GM06990 (cell line): ENCODE measurements at regions not wholly inside any gene's neighbourhood (a gene's known extent, or its start where the extent isn't known, plus 50 kb on each side); places are given as distances from the start of the nearest gene placed in this dataset.

Experiments
- DNase-seq: peaks from one replicate; pipeline ENCODE4 v3.0.0-alpha.2; 2011; ENCODE audit not compliant: insufficient read length; ENCODE audit errors: extremely low read depth
- H3K27me3 ChIP-seq: replicated peaks from 2 replicates; pipeline ENCODE4 v1.6.0; 2011; ENCODE audit warnings: low read length; ENCODE audit not compliant: control insufficient read depth, insufficient read depth
- H3K36me3 ChIP-seq: 2 replicates; pipeline ENCODE4 v1.5.1; 2011; ENCODE audit warnings: low read length; ENCODE audit not compliant: control insufficient read depth, insufficient read depth
- H3K4me3 ChIP-seq: replicated peaks from 2 replicates; pipeline ENCODE4 v1.5.1; 2011; ENCODE audit warnings: low read depth, mild to moderate bottlenecking, control low read depth, low read length
- CTCF ChIP-seq: IDR thresholded peaks from 2 replicates; pipeline ENCODE4 v1.5.1; 2011; ENCODE audit warnings: low read length, control low read depth, mild to moderate bottlenecking, inconsistent platforms; ENCODE audit not compliant: insufficient read depth, poor library complexity, severe bottlenecking

GRCh38 chr12:124431971-124432370 is 135.4 kb downstream of the NCOR2 start:
- H3K4me3 ChIP-seq, result no peak overlapping the region
- TF ChIP-seq CTCF, result no peak
- H3K36me3 ChIP-seq, result peaks cover 42% of the 10 kb centered on the region
- DNase-seq, result no peak
- H3K27me3 ChIP-seq, result no peaks in the 10 kb centered on the region

- Histone ChIP-seq H3K36me3 (peaks cover 46% of the 10 kb centered on the region), H3K4me3 (no peak overlapping the region), H3K27me3 (no peaks in the 10 kb centered on the region)
Measured at GRCh38 chr12:124430491-124430890, 135.6 kb downstream of the RFLNA start.

GRCh38 chr12:124429535-124429934 is 134.6 kb downstream of the RFLNA start:
- H3K4me3 ChIP-seq, result no peak overlapping the region
- no peak for DNase-seq
- TF ChIP-seq CTCF, result no peak
- peaks cover 45% of the 10 kb centered on the region for H3K36me3 ChIP-seq
- H3K27me3 ChIP-seq, result no peaks in the 10 kb centered on the region

More at GRCh38 chr12:124430491-124430890, 135.6 kb downstream of the RFLNA start:
- no peak for TF ChIP-seq CTCF
- no peak for DNase-seq

- Histone ChIP-seq H3K36me3 (peaks cover 47% of the 10 kb centered on the region), H3K4me3 (no peak overlapping the region), H3K27me3 (no peaks in the 10 kb centered on the region)
- DNase-seq, result no peak
- TF ChIP-seq CTCF, result no peak
Measured at GRCh38 chr12:124428792-124429281, 133.9 kb downstream of the RFLNA start.

GRCh38 chr12:124428136-124428791 is 133.4 kb downstream of the RFLNA start:
- no peak for TF ChIP-seq CTCF
- no peak for DNase-seq

More at GRCh38 chr12:124428136-124428791, 133.4 kb downstream of the RFLNA start:
- Histone ChIP-seq H3K36me3 (peaks cover 47% of the 10 kb centered on the region), H3K27me3 (no peaks in the 10 kb centered on the region), H3K4me3 (no peak overlapping the region)
